SJSA1 (cell line): ENCODE measurements at regions not wholly inside any gene's neighbourhood (a gene's known extent, or its start where the extent isn't known, plus 50 kb on each side); places are given as distances from the start of the nearest gene placed in this dataset.

Experiments used
- DNase-seq, 2 experiments: peaks; one replicate each; pipeline ENCODE4 v3.0.0-alpha.2; 2015 to 2020; ENCODE audit warnings: low spot score in 2 of 2, low read depth in 1 of 2
- H3K27ac ChIP-seq: fragments of 250-450 bp; sonication (Bioruptor Pico); 2 replicates; pipeline ENCODE4 v1.5.1; 2020; ENCODE audit warnings: mild to moderate bottlenecking, moderate library complexity
- H3K27me3 ChIP-seq: fragments of 250-450 bp; sonication (Bioruptor Pico); replicated peaks from 2 replicates; pipeline ENCODE4 v1.5.1; 2020; ENCODE audit warnings: mild to moderate bottlenecking, moderate library complexity
- H3K36me3 ChIP-seq: fragments of 250-450 bp; sonication (Bioruptor Pico); 2 replicates; pipeline ENCODE4 v1.5.1; 2020; ENCODE audit warnings: mild to moderate bottlenecking
- H3K4me1 ChIP-seq: fragments of 250-450 bp; sonication (Bioruptor Pico); replicated peaks from 2 replicates; pipeline ENCODE4 v1.6.1; 2021; ENCODE audit warnings: mild to moderate bottlenecking
- H3K4me3 ChIP-seq: fragments of 250-450 bp; sonication (Bioruptor Pico); 2 replicates; pipeline ENCODE4 v1.5.1; 2020; ENCODE audit warnings: mild to moderate bottlenecking
- H3K9me3 ChIP-seq: fragments of 250-450 bp; sonication (Bioruptor Pico); replicated peaks from 2 replicates; pipeline ENCODE4 v1.5.1; 2020; ENCODE audit warnings: mild to moderate bottlenecking

- DNase-seq, result no peak
- Histone ChIP-seq H3K27ac (no peak overlapping the region), H3K4me1 (no peaks in the 10 kb centered on the region), H3K27me3 (no peaks in the 10 kb centered on the region), H3K9me3 (no peaks in the 10 kb centered on the region), H3K4me3 (no peak overlapping the region), H3K36me3 (no peaks in the 10 kb centered on the region)
Measured at GRCh38 chr14:104372390-104373054, 207.0 kb upstream of the C14orf180 start.

- no peak for DNase-seq
- H3K9me3 ChIP-seq, result no peaks in the 10 kb centered on the region
Measured at GRCh38 chr14:104373055-104373854, 206.3 kb upstream of the C14orf180 start.

GRCh38 chr14:104373855-104374717 lies 205.5 kb upstream of the C14orf180 start:
- Histone ChIP-seq H3K9me3 (no peaks in the 10 kb centered on the region), H3K27ac (no peak overlapping the region)

More at GRCh38 chr14:104373055-104373854, 206.3 kb upstream of the C14orf180 start:
- H3K4me3 ChIP-seq, result no peak overlapping the region
- H3K27ac ChIP-seq, result no peak overlapping the region
- no peaks in the 10 kb centered on the region for H3K27me3 ChIP-seq
- no peaks in the 10 kb centered on the region for H3K36me3 ChIP-seq
- no peaks in the 10 kb centered on the region for H3K4me1 ChIP-seq

GRCh38 chr14:104374718-104375080 lies 204.9 kb upstream of the C14orf180 start:
- DNase-seq, result no peak
- H3K27me3 ChIP-seq, result no peaks in the 10 kb centered on the region
- no peak overlapping the region for H3K27ac ChIP-seq
- no peaks in the 10 kb centered on the region for H3K36me3 ChIP-seq
- no peaks in the 10 kb centered on the region for H3K9me3 ChIP-seq
- H3K4me1 ChIP-seq, result no peaks in the 10 kb centered on the region
- no peak overlapping the region for H3K4me3 ChIP-seq

More at GRCh38 chr14:104373855-104374717, 205.5 kb upstream of the C14orf180 start:
- no peak for DNase-seq
- no peaks in the 10 kb centered on the region for H3K4me1 ChIP-seq
- no peak overlapping the region for H3K4me3 ChIP-seq
- H3K27me3 ChIP-seq, result no peaks in the 10 kb centered on the region
- no peaks in the 10 kb centered on the region for H3K36me3 ChIP-seq

- Histone ChIP-seq H3K27ac (no peak overlapping the region), H3K27me3 (no peaks in the 10 kb centered on the region), H3K4me1 (no peaks in the 10 kb centered on the region), H3K36me3 (no peaks in the 10 kb centered on the region), H3K4me3 (no peak overlapping the region), H3K9me3 (no peaks in the 10 kb centered on the region)
- no peak for DNase-seq
Measured at GRCh38 chr14:104375551-104376201, 203.9 kb upstream of the C14orf180 start.

- Histone ChIP-seq H3K36me3 (no peaks in the 10 kb centered on the region), H3K9me3 (no peaks in the 10 kb centered on the region), H3K27me3 (peaks cover 3% of the 10 kb centered on the region; the same call in 1 of the 2 replicates), H3K27ac (no peak overlapping the region), H3K4me3 (no peak overlapping the region), H3K4me1 (no peaks in the 10 kb centered on the region)
- DNase-seq, result no peak
Measured at GRCh38 chr14:104376202-104377140, 203.1 kb upstream of the C14orf180 start.

GRCh38 chr14:104377256-104377655 lies 202.3 kb upstream of the C14orf180 start:
- Histone ChIP-seq H3K36me3 (no peaks in the 10 kb centered on the region), H3K27me3 (peaks cover 3% of the 10 kb centered on the region; the same call in 1 of the 2 replicates), H3K27ac (no peak overlapping the region), H3K4me1 (no peaks in the 10 kb centered on the region), H3K9me3 (no peaks in the 10 kb centered on the region), H3K4me3 (no peak overlapping the region)
- no peak for DNase-seq

- Histone ChIP-seq H3K9me3 (no peaks in the 10 kb centered on the region), H3K27me3 (peaks cover 3% of the 10 kb centered on the region; the same call in 1 of the 2 replicates), H3K4me1 (no peaks in the 10 kb centered on the region), H3K36me3 (no peaks in the 10 kb centered on the region), H3K27ac (no peak overlapping the region), H3K4me3 (no peak overlapping the region)
- DNase-seq, result no peak
Measured at GRCh38 chr14:104378698-104379113, 200.9 kb upstream of the C14orf180 start.

GRCh38 chr14:104382361-104383087 lies 197.0 kb upstream of the C14orf180 start:
- Histone ChIP-seq H3K9me3 (no peaks in the 10 kb centered on the region), H3K4me3 (no peak overlapping the region), H3K36me3 (no peaks in the 10 kb centered on the region), H3K4me1 (no peaks in the 10 kb centered on the region), H3K27ac (no peak overlapping the region), H3K27me3 (peaks cover 9% of the 10 kb centered on the region; the same call in 1 of the 2 replicates)
- DNase-seq, result no peak

GRCh38 chr14:104383088-104383995 lies 196.2 kb upstream of the C14orf180 start:
- H3K9me3 ChIP-seq, result no peaks in the 10 kb centered on the region
- no peak for DNase-seq
- no peaks in the 10 kb centered on the region for H3K4me1 ChIP-seq
- no peaks in the 10 kb centered on the region for H3K36me3 ChIP-seq
- H3K27me3 ChIP-seq, result peaks cover 9% of the 10 kb centered on the region; the same call in 1 of the 2 replicates
- no peak overlapping the region for H3K27ac ChIP-seq
- H3K4me3 ChIP-seq, result no peak overlapping the region

- no peak overlapping the region for H3K4me3 ChIP-seq
- no peaks in the 10 kb centered on the region for H3K36me3 ChIP-seq
- no peak for DNase-seq
- peaks cover 9% of the 10 kb centered on the region; the same call in 1 of the 2 replicates for H3K27me3 ChIP-seq
- H3K27ac ChIP-seq, result no peak overlapping the region
- no peaks in the 10 kb centered on the region for H3K9me3 ChIP-seq
- H3K4me1 ChIP-seq, result no peaks in the 10 kb centered on the region
Measured at GRCh38 chr14:104383996-104384775, 195.4 kb upstream of the C14orf180 start.
